ENCODE measurements at regions not wholly inside any gene's neighbourhood (a gene's known extent, or its start where the extent isn't known, plus 50 kb on each side); places are given as distances from the start of the nearest gene placed in this dataset.

- TF ChIP-seq EP300 (conservative IDR thresholded peaks at IDR 0.05; ENCODE audit: poor library complexity, severe bottlenecking) (no peak), POLR2AphosphoS5 (IDR thresholded peaks at IDR 0.05) (no peak), TAF1 (IDR thresholded peaks at IDR 0.05; ENCODE audit: low read depth) (no peak), REST (IDR thresholded peaks at IDR 0.05; ENCODE audit: borderline replicate concordance) (no peak), MXI1 (conservative IDR thresholded peaks at IDR 0.05; ENCODE audit: poor library complexity, severe bottlenecking) (no peak), EZH2 (IDR thresholded peaks at IDR 0.05; ENCODE audit: borderline replicate concordance, insufficient read depth, low read length, poor library complexity, severe bottlenecking) (no peak), SMC3 (conservative IDR thresholded peaks at IDR 0.05; ENCODE audit: poor library complexity) (no peak), RAD21 (conservative IDR thresholded peaks at IDR 0.05) (no peak), CTCF (IDR thresholded peaks at IDR 0.05; ENCODE audit: poor library complexity, severe bottlenecking) (no peak)
- no peak overlapping the region for H3K27ac ChIP-seq (ENCODE audit: low read length)
- no peak overlapping the region for H3K9ac ChIP-seq (ENCODE audit: low read length)
- no peaks in the 10 kb centered on the region for H3K9me2 ChIP-seq (ENCODE audit: insufficient read depth, low read length)
- no peaks in the 10 kb centered on the region for H3F3A ChIP-seq (ENCODE audit: insufficient read depth, low read length, poor library complexity, severe bottlenecking)
- H3K36me3 ChIP-seq (ENCODE audit: insufficient read depth, low read length) = no peaks in the 10 kb centered on the region
- H3K4me2 ChIP-seq (ENCODE audit: low read length) = no peak overlapping the region
- H4K20me1 ChIP-seq (ENCODE audit: insufficient read depth) = no peaks in the 10 kb centered on the region
- H3K27me3 ChIP-seq (ENCODE audit: insufficient read depth, low read depth, low read length) = no peaks in the 10 kb centered on the region
- H3K4me3 ChIP-seq (ENCODE audit: low read length) = no peak overlapping the region
- H2AFZ ChIP-seq (ENCODE audit: low read depth, low read length) = no peak overlapping the region
- no peaks in the 10 kb centered on the region for H3K79me2 ChIP-seq (replicated peaks; ENCODE audit: insufficient read depth, low read length)
- no peaks in the 10 kb centered on the region for H3K9me3 ChIP-seq (ENCODE audit: low read length)
These were observed 284.5 kb upstream of the JAG1 start for GRCh38 chr20:10958279-10958678.

- Histone ChIP-seq H4K20me1 (ENCODE audit: insufficient read depth) (no peaks in the 10 kb centered on the region), H2AFZ (ENCODE audit: low read depth, low read length) (no peak overlapping the region), H3K9me2 (ENCODE audit: insufficient read depth, low read length) (no peaks in the 10 kb centered on the region), H3K4me2 (ENCODE audit: low read length) (no peak overlapping the region), H3K36me3 (ENCODE audit: insufficient read depth, low read length) (no peaks in the 10 kb centered on the region), H3F3A (ENCODE audit: insufficient read depth, low read length, poor library complexity, severe bottlenecking) (no peaks in the 10 kb centered on the region), H3K9ac (ENCODE audit: low read length) (no peak overlapping the region), H3K27ac (ENCODE audit: low read length) (no peak overlapping the region), H3K79me2 (replicated peaks; ENCODE audit: insufficient read depth, low read length) (no peaks in the 10 kb centered on the region), H3K27me3 (ENCODE audit: insufficient read depth, low read depth, low read length) (no peaks in the 10 kb centered on the region), H3K4me3 (ENCODE audit: low read length) (no peak overlapping the region), H3K9me3 (ENCODE audit: low read length) (no peaks in the 10 kb centered on the region)
- TF ChIP-seq REST (IDR thresholded peaks at IDR 0.05; ENCODE audit: borderline replicate concordance) (no peak), CTCF (IDR thresholded peaks at IDR 0.05; ENCODE audit: poor library complexity, severe bottlenecking) (no peak), SMC3 (conservative IDR thresholded peaks at IDR 0.05; ENCODE audit: poor library complexity) (no peak), EZH2 (IDR thresholded peaks at IDR 0.05; ENCODE audit: borderline replicate concordance, insufficient read depth, low read length, poor library complexity, severe bottlenecking) (no peak), MXI1 (conservative IDR thresholded peaks at IDR 0.05; ENCODE audit: poor library complexity, severe bottlenecking) (no peak), RAD21 (conservative IDR thresholded peaks at IDR 0.05) (no peak), EP300 (conservative IDR thresholded peaks at IDR 0.05; ENCODE audit: poor library complexity, severe bottlenecking) (no peak), POLR2AphosphoS5 (IDR thresholded peaks at IDR 0.05) (no peak), TAF1 (IDR thresholded peaks at IDR 0.05; ENCODE audit: low read depth) (no peak)
These were observed 286.6 kb upstream of the JAG1 start for GRCh38 chr20:10960416-10960815.

All from neural cell (in vitro differentiated cells).